Left ventricle myocardium inferior (tissue), 1 donor: ENCODE measurements at regions not wholly inside any gene's neighbourhood (a gene's known extent, or its start where the extent isn't known, plus 50 kb on each side); places are given as distances from the start of the nearest gene placed in this dataset.
"Not testable (repeated sequence)": the region's sequence is repeated elsewhere in the genome, so short reads cannot be mapped to it uniquely, and the experiment has no call there.

ENCODE experiments used
- DNase-seq: peaks from one replicate; pipeline ENCODE4 v3.0.0-alpha.2; 2020
- H3K27ac ChIP-seq: fragments of 200-600 bp; replicated peaks from 2 replicates; pipeline ENCODE4 v1.8.0; 2021
- H3K27me3 ChIP-seq: fragments of 200-600 bp; 2 replicates; pipeline ENCODE4 v1.8.0; 2021; ENCODE audit warnings: low read depth
- H3K36me3 ChIP-seq: fragments of 200-600 bp; 2 replicates; pipeline ENCODE4 v1.8.0; 2021
- H3K4me1 ChIP-seq: fragments of 200-600 bp; 2 replicates; pipeline ENCODE4 v1.8.0; 2021
- H3K4me3 ChIP-seq: fragments of 200-600 bp; 2 replicates; pipeline ENCODE4 v1.8.0; 2021; ENCODE audit warnings: mild to moderate bottlenecking, moderate library complexity
- H3K9me3 ChIP-seq: fragments of 200-600 bp; replicated peaks from 2 replicates; pipeline ENCODE4 v1.8.0; 2021
- CTCF ChIP-seq: fragments of 200-600 bp; IDR thresholded peaks from 2 replicates; pipeline ENCODE4 v1.8.0; 2021; ENCODE audit warnings: antibody characterized with exemption, mild to moderate bottlenecking, borderline replicate concordance
- intact Hi-C: fragments of 100-400 bp; cut with micrococcal nuclease; formaldehyde crosslinking; loops from one replicate; pipeline ENCODE4 v1.11.0; 2022
- donor health status: DM: no; HTN: yes; CAD: no; lungs with severe emphysema.

GRCh38 chr4:94076498-94076897, 131.2 kb upstream of the SMARCAD1 start:
- H3K36me3 ChIP-seq, result no peaks in the 10 kb centered on the region
- TF ChIP-seq CTCF, result no peak
- H3K4me1 ChIP-seq, result no peaks in the 10 kb centered on the region
- no peaks in the 10 kb centered on the region for H3K27me3 ChIP-seq
- peaks cover 9% of the 10 kb centered on the region for H3K9me3 ChIP-seq
- DNase-seq, result no peak
- no peak overlapping the region for H3K4me3 ChIP-seq
- no peak overlapping the region for H3K27ac ChIP-seq
- intact Hi-C loops, result no loop called here

- intact Hi-C loops, result no loop called here
- TF ChIP-seq CTCF, result no peak
- peaks cover 23% of the 10 kb centered on the region for H3K9me3 ChIP-seq
- H3K27ac ChIP-seq, result no peak overlapping the region
- no peaks in the 10 kb centered on the region for H3K36me3 ChIP-seq
- DNase-seq, result no peak
- H3K4me1 ChIP-seq, result no peaks in the 10 kb centered on the region
- H3K4me3 ChIP-seq, result no peak overlapping the region
- H3K27me3 ChIP-seq, result no peaks in the 10 kb centered on the region
Observed at GRCh38 chr4:94084155-94084554, 123.5 kb upstream of the SMARCAD1 start.

GRCh38 chr4:94099141-94099540, 108.5 kb upstream of the SMARCAD1 start:
- H3K36me3 ChIP-seq, H3K4me1 ChIP-seq, H3K27ac ChIP-seq, H3K27me3 ChIP-seq, H3K4me3 ChIP-seq, DNase-seq, intact Hi-C loops: not testable (repeated sequence)
- peaks cover 11% of the 10 kb centered on the region for H3K9me3 ChIP-seq

- TF ChIP-seq CTCF, result no peak
- H3K4me3 ChIP-seq, result no peak overlapping the region
- no peaks in the 10 kb centered on the region for H3K27me3 ChIP-seq
- no peak overlapping the region for H3K27ac ChIP-seq
- H3K4me1 ChIP-seq, result no peaks in the 10 kb centered on the region
- no peaks in the 10 kb centered on the region for H3K9me3 ChIP-seq
- DNase-seq, result no peak
- H3K36me3 ChIP-seq, result no peaks in the 10 kb centered on the region
- intact Hi-C loops, result no loop called here
Observed at GRCh38 chr4:94112644-94113043, 95.0 kb upstream of the SMARCAD1 start.

- Histone ChIP-seq H3K9me3 (no peaks in the 10 kb centered on the region), H3K4me1 (no peaks in the 10 kb centered on the region), H3K27ac (no peak overlapping the region), H3K4me3 (no peak overlapping the region), H3K27me3 (no peaks in the 10 kb centered on the region), H3K36me3 (no peaks in the 10 kb centered on the region)
- intact Hi-C loops, result no loop called here
- no peak for TF ChIP-seq CTCF
- DNase-seq, result no peak
Observed at GRCh38 chr4:94115687-94116086, 92.0 kb upstream of the SMARCAD1 start.

- Histone ChIP-seq H3K27ac (no peak overlapping the region), H3K4me1 (no peaks in the 10 kb centered on the region), H3K4me3 (no peak overlapping the region), H3K9me3 (no peaks in the 10 kb centered on the region), H3K27me3 (no peaks in the 10 kb centered on the region), H3K36me3 (no peaks in the 10 kb centered on the region)
- intact Hi-C loops, result no loop called here
- DNase-seq, result no peak
- no peak for TF ChIP-seq CTCF
Observed at GRCh38 chr4:94116842-94117241, 90.8 kb upstream of the SMARCAD1 start.
